Muscle of leg (tissue), 3 donors: ENCODE measurements at regions not wholly inside any gene's neighbourhood (a gene's known extent, or its start where the extent isn't known, plus 50 kb on each side); places are given as distances from the start of the nearest gene placed in this dataset.
"Not testable (repeated sequence)": the region's sequence is repeated elsewhere in the genome, so short reads cannot be mapped to it uniquely, and the experiment has no call there.

ENCODE experiments used
- DNase-seq: peaks from one replicate; pipeline ENCODE4 v3.0.0; 2013
- H3K27ac ChIP-seq: one replicate; pipeline ENCODE4 v1.5.1; 2013; ENCODE audit warnings: mild to moderate bottlenecking, low read length, control low read depth
- H3K27me3 ChIP-seq: one replicate; pipeline ENCODE4 v1.6.1; 2013; ENCODE audit warnings: low read length; ENCODE audit not compliant: control insufficient read depth, insufficient read depth
- H3K36me3 ChIP-seq: one replicate; pipeline ENCODE4 v1.6.1; 2013; ENCODE audit warnings: low read length; ENCODE audit not compliant: control insufficient read depth, insufficient read depth
- H3K4me1 ChIP-seq: one replicate; pipeline ENCODE4 v1.6.1; 2013; ENCODE audit warnings: low read length; ENCODE audit not compliant: control insufficient read depth, insufficient read depth
- H3K4me3 ChIP-seq: one replicate; pipeline ENCODE4 v1.5.1; 2013; ENCODE audit warnings: low read length, control low read depth
- H3K9me3 ChIP-seq: replicated peaks from 2 replicates; pipeline ENCODE4 v1.6.1; 2013; ENCODE audit warnings: low read depth, low read length; ENCODE audit not compliant: control insufficient read depth
- WGBS: methylation state at CpG from one replicate; pipeline ENCODE4 v1.1.5; 2013; ENCODE audit warnings: missing lambda C conversion rate; ENCODE audit not compliant: insufficient coverage; 5-methylcytosine and 5-hydroxymethylcytosine counted together

- Histone ChIP-seq H3K9me3 (no peaks in the 10 kb centered on the region), H3K4me1 (no peaks in the 10 kb centered on the region), H3K27ac (no peak overlapping the region), H3K36me3 (no peaks in the 10 kb centered on the region), H3K4me3 (no peak overlapping the region), H3K27me3 (no peaks in the 10 kb centered on the region)
- DNase-seq, result no peak
- 92% methylated on average over 1 of the region's 1 CpG for WGBS
Measured at GRCh38 chr6:103722683-103723082, 1137.0 kb downstream of the HACE1 start.

- no peaks in the 10 kb centered on the region for H3K27me3 ChIP-seq
- DNase-seq, result no peak
- no CpG with 5 or more reads among the region's 2 CpGs for WGBS
- no peaks in the 10 kb centered on the region for H3K4me1 ChIP-seq
- no peaks in the 10 kb centered on the region for H3K9me3 ChIP-seq
- H3K4me3 ChIP-seq, result no peak overlapping the region
- H3K27ac ChIP-seq, result no peak overlapping the region
- no peaks in the 10 kb centered on the region for H3K36me3 ChIP-seq
Measured at GRCh38 chr6:103721923-103722322, 1137.8 kb downstream of the HACE1 start.

DNA sequence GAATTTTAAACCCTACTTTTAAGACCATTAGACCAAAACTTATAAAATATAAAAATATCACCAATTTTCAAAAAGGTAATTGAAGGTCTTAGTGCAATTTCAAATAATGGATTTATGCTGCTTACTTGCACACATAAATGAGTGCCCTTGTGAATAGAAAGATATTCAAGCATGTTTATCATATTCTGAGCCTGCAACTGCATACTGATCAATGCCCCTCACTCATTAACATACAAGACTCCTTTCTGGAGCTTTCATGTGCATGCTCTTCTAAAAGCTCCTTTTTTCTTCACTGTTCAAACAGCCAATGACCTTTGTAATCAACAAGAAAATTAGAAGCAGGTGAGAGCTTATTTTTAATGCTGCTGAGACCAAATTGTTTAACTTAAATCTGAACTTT, 1139.3 kb downstream of the HACE1 start:
- Histone ChIP-seq H3K4me3 (no peak overlapping the region), H3K27ac (no peak overlapping the region), H3K4me1 (no peaks in the 10 kb centered on the region), H3K9me3 (no peaks in the 10 kb centered on the region), H3K36me3 (no peaks in the 10 kb centered on the region), H3K27me3 (no peaks in the 10 kb centered on the region)
- no peak for DNase-seq

- Histone ChIP-seq H3K4me3 (no peak overlapping the region), H3K36me3 (no peaks in the 10 kb centered on the region), H3K27me3 (no peaks in the 10 kb centered on the region), H3K4me1 (no peaks in the 10 kb centered on the region), H3K27ac (no peak overlapping the region), H3K9me3 (no peaks in the 10 kb centered on the region)
- DNase-seq, result no peak
Measured at GRCh38 chr6:103719545-103719944, 1140.2 kb downstream of the HACE1 start.

DNA sequence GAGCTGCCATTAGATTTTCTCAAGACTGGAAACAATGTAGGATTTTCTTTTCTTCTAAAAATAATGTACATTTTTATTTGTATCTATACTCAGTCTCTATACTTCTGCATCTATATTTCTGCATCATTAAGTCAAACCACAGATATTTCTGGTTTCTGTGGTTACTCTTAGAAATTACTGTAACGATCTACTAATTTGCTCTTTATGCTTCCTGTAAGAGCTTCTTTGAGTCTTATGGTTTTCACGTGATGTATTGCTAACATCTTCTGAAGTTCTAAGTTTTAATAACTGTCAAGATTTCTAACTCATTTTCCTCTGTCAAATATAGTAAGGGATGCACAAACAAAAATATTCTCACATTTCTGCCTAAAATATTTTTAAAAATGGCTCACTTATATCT, 1144.5 kb downstream of the HACE1 start:
- H3K27me3 ChIP-seq, result no peaks in the 10 kb centered on the region
- H3K9me3 ChIP-seq, result no peaks in the 10 kb centered on the region
- H3K27ac ChIP-seq, result no peak overlapping the region
- no CpG with 5 or more reads among the region's 2 CpGs for WGBS
- no peak for DNase-seq
- no peaks in the 10 kb centered on the region for H3K4me1 ChIP-seq
- H3K36me3 ChIP-seq, result no peaks in the 10 kb centered on the region
- no peak overlapping the region for H3K4me3 ChIP-seq

GRCh38 chr6:103709236-103709635, 1150.5 kb downstream of the HACE1 start:
- H3K9me3 ChIP-seq, H3K4me3 ChIP-seq, DNase-seq, H3K36me3 ChIP-seq, H3K27me3 ChIP-seq, H3K4me1 ChIP-seq, H3K27ac ChIP-seq: not testable (repeated sequence)
- WGBS, result no CpG with 5 or more reads among the region's 15 CpGs

GRCh38 chr6:103707596-103708325, 1152.0 kb downstream of the HACE1 start:
- H3K27me3 ChIP-seq, result no peaks in the 10 kb centered on the region
- H3K36me3 ChIP-seq, result no peaks in the 10 kb centered on the region
- peaks cover 4% of the 10 kb centered on the region for H3K9me3 ChIP-seq
- H3K4me3 ChIP-seq, result no peak overlapping the region
- DNase-seq, result no peak
- H3K4me1 ChIP-seq, result no peaks in the 10 kb centered on the region
- H3K27ac ChIP-seq, result no peak overlapping the region
- WGBS, result no CpG with 5 or more reads among the region's 3 CpGs

GRCh38 chr6:103699769-103700168, 1160.0 kb downstream of the HACE1 start:
- H3K9me3 ChIP-seq, result no peaks in the 10 kb centered on the region
- DNase-seq, result no peak
- WGBS, result no CpG with 5 or more reads among the region's 1 CpG
- no peak overlapping the region for H3K27ac ChIP-seq
- no peaks in the 10 kb centered on the region for H3K36me3 ChIP-seq
- no peaks in the 10 kb centered on the region for H3K27me3 ChIP-seq
- no peaks in the 10 kb centered on the region for H3K4me1 ChIP-seq
- no peak overlapping the region for H3K4me3 ChIP-seq

DNA sequence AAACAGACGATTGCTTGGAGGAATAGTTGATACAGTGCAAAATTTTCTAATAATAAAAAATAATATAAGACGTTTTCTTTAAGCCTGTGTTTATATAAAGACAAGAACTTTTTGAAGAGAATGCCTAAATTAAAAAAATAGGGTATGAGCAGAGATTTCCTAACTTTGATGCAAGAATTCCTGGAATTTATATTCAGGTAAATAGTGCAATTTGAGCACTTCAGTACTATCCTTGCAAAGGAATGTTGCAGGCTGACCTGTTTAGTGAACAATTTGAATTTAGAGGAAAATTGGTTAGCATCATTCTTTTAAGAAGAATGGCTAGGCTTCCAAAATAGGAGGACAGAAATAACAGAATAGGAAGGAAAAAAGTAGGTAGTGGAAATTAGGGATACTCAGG, 1172.3 kb downstream of the HACE1 start:
- Histone ChIP-seq H3K4me3 (no peak overlapping the region), H3K27me3 (no peaks in the 10 kb centered on the region), H3K9me3 (no peaks in the 10 kb centered on the region), H3K36me3 (no peaks in the 10 kb centered on the region), H3K4me1 (no peaks in the 10 kb centered on the region), H3K27ac (no peak overlapping the region)
- no CpG with 5 or more reads among the region's 2 CpGs for WGBS
- no peak for DNase-seq

DNA sequence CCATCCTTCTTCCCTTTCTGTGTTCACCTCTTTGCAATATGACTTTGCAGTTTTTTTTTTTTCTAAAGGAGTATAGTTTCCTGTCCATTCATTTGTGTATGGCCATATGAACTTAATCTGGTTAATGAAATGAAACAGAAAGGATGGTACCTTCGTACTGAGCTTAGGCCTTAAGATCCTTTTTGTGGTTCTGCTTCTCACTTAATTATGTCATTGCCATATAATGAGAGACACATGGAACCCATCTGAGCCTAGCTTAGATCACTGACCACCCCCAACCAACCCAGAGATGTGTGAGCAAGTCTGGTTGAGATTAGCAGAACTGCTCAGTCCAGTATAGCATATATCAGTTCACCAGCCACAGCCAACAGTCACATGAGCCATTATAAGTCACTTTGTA, 1179.6 kb downstream of the HACE1 start:
- no peak for DNase-seq
- no peak overlapping the region for H3K27ac ChIP-seq
- H3K36me3 ChIP-seq, result no peaks in the 10 kb centered on the region
- H3K4me1 ChIP-seq, result no peaks in the 10 kb centered on the region
- H3K27me3 ChIP-seq, result no peaks in the 10 kb centered on the region
- no CpG with 5 or more reads among the region's 1 CpG for WGBS
- H3K9me3 ChIP-seq, result peaks cover 4% of the 10 kb centered on the region
- no peak overlapping the region for H3K4me3 ChIP-seq

- H3K27me3 ChIP-seq, result no peaks in the 10 kb centered on the region
- WGBS, result 88% methylated on average over 9 of the region's 12 CpGs
- no peaks in the 10 kb centered on the region for H3K36me3 ChIP-seq
- H3K9me3 ChIP-seq, result peaks cover 4% of the 10 kb centered on the region
- no peak for DNase-seq
- no peak overlapping the region for H3K27ac ChIP-seq
- no peaks in the 10 kb centered on the region for H3K4me1 ChIP-seq
- no peak overlapping the region for H3K4me3 ChIP-seq
Measured at GRCh38 chr6:103677290-103677689, 1182.4 kb downstream of the HACE1 start.
